ENCODE measurements at regions not wholly inside any gene's neighbourhood (a gene's known extent, or its start where the extent isn't known, plus 50 kb on each side); places are given as distances from the start of the nearest gene placed in this dataset.

DNA sequence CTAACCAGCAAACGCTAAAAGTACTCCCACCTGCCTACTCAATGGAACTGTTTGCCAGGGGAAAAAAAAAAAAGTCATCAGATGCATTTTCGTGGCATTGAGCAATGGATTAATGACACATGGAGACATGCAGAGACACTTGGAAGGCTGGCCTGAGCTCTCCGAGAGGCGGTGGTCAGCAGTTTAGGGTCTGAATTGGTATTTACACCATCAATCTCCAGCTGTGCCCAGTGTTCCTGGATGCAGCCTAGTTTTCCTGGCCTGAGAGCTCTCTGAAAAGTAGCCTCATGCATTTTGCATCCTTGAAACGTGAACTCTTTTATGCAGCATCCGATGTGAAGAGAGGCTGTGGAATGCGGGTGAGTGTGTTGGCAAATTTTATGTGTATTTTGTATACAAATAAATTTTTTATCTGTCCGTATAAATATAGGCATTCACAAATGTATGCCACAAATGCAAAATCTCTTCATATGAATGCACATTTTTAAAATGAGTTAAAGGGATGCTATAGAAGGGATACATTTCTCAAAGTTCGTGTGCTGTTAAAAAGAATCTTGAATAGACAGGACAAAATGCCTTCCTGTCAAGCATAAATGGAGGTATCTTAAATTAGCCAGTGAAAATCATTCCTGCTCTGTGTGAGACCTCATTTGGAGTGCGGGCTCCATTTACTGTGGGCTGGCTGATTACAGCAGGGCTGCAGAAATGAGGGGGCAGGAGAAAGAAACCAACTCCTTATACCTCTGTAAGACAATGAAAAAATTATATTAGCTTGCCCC, 137.7 kb upstream of the PFKP start:
- TF ChIP-seq POLR2A (IDR thresholded peaks at IDR 0.05), result no peak
- no peak for TF ChIP-seq POLR2AphosphoS5 (IDR thresholded peaks at IDR 0.05)

Data from spleen (tissue), 3 donors.